GM12878 (cell line): ENCODE measurements at regions not wholly inside any gene's neighbourhood (a gene's known extent, or its start where the extent isn't known, plus 50 kb on each side); places are given as distances from the start of the nearest gene placed in this dataset.

ENCODE experiments used
- ATAC-seq: fragments of 200-7000 bp; cut with Tn5 transposase; 3 replicates; pipeline ENCODE4 v1.9.1; 2020; ENCODE audit warnings: mild to moderate bottlenecking, moderate library complexity
- BruUV-seq: library from RNA; stranded (reverse); fragments of 400-500 nt; replicated peaks from 2 replicates; lab custom pipeline; 2021; lab: Mats Ljungman, UMichigan
- CTCF ChIA-PET: fragments of 300-600 bp; sonication (Branson Sonifier 250); formaldehyde crosslinking; extraction: SDS; loops from one replicate; lab custom pipeline; 2021; ENCODE audit warnings: inconsistent platforms; lab: Yijun Ruan, JAX
- POLR2A ChIA-PET: fragments of 350-600 bp; formaldehyde crosslinking; extraction: SDS; loops from one replicate; lab custom pipeline; 2021; ENCODE audit warnings: inconsistent platforms; lab: Charles Lee
- RAD21 ChIA-PET: fragments of 300-600 bp; sonication (Branson Sonifier 250); formaldehyde crosslinking; loops from one replicate; lab custom pipeline; 2023; ENCODE audit warnings: antibody characterized with exemption; ENCODE audit not compliant: unreplicated experiment; lab: Charles Lee
- SMC1A ChIA-PET: fragments of 300-600 bp; sonication (Branson Sonifier 250); formaldehyde crosslinking; loops from one replicate; lab custom pipeline; 2023; ENCODE audit not compliant: unreplicated experiment, uncharacterized antibody; lab: Charles Lee
- DNase-seq: peaks from one replicate; pipeline ENCODE4 v3.0.0-alpha.2; 2011; ENCODE audit warnings: low read depth, low spot score
- FAIRE-seq: peaks from 3 replicates; lab custom pipeline; 2011; peaks lifted over from hg19 to GRCh38; lab: Jason Lieb, UNC
- H2AFZ ChIP-seq: 2 replicates; pipeline ENCODE4 v1.6.0; 2011; ENCODE audit warnings: low read depth, low read length, control low read depth; ENCODE audit not compliant: control insufficient read depth
- H3K27ac ChIP-seq: 2 replicates; pipeline ENCODE4 v1.5.1; 2011; ENCODE audit warnings: control low read depth; ENCODE audit not compliant: control insufficient read depth, insufficient read depth
- H3K27me3 ChIP-seq, 2 experiments: replicated peaks in 1 of 2; 2 replicates each; pipeline versions ENCODE4 v1.6.0 to v1.6.1; 2011; ENCODE audit warnings: low read length in 1 of 2; ENCODE audit not compliant: control insufficient read depth in 2 of 2, insufficient read depth in 2 of 2
- H3K36me3 ChIP-seq, 2 experiments: 2 replicates each; pipeline ENCODE4 v1.5.1; 2011; ENCODE audit warnings: low read length in 1 of 2; ENCODE audit not compliant: control insufficient read depth in 2 of 2, insufficient read depth in 2 of 2
- H3K4me1 ChIP-seq: 2 replicates; pipeline ENCODE4 v1.6.1; 2011; ENCODE audit warnings: mild to moderate bottlenecking, low read length, moderate library complexity, mixed read lengths; ENCODE audit not compliant: control insufficient read depth, insufficient read depth
- H3K4me2 ChIP-seq: 2 replicates; pipeline ENCODE4 v1.6.0; 2011; ENCODE audit warnings: control low read depth; ENCODE audit not compliant: control insufficient read depth, insufficient read depth
- H3K4me3 ChIP-seq: fragments of 200-600 bp; sonication (generic); 2 replicates; pipeline ENCODE4 v1.5.1; 2016
- H3K79me2 ChIP-seq: 2 replicates; pipeline ENCODE4 v1.6.0; 2011; ENCODE audit warnings: low read length; ENCODE audit not compliant: control insufficient read depth, insufficient read depth
- H3K9ac ChIP-seq: 2 replicates; pipeline ENCODE4 v1.8.0; 2011; ENCODE audit warnings: low read length, control low read depth, mixed read lengths; ENCODE audit not compliant: control insufficient read depth, insufficient read depth
- H3K9me3 ChIP-seq: replicated peaks from 3 replicates; pipeline ENCODE4 v1.5.1; 2011; ENCODE audit warnings: mild to moderate bottlenecking, low read length; ENCODE audit not compliant: control insufficient read depth, insufficient read depth
- H4K20me1 ChIP-seq: 2 replicates; pipeline ENCODE4 v1.6.0; 2011; ENCODE audit not compliant: control insufficient read depth, insufficient read depth
- BCL3 ChIP-seq: IDR thresholded peaks from 2 replicates; pipeline ENCODE4 v1.6.1; 2011; ENCODE audit warnings: borderline replicate concordance, low read depth, mild to moderate bottlenecking, moderate library complexity, low read length; ENCODE audit not compliant: insufficient read depth, poor library complexity, severe bottlenecking
- BMI1 ChIP-seq: fragments of 450-650 bp; IDR thresholded peaks from 2 replicates; pipeline ENCODE4 v1.6.1; 2016; ENCODE audit warnings: mild to moderate bottlenecking, moderate library complexity, borderline replicate concordance
- CBX5 ChIP-seq: sonication (generic); IDR thresholded peaks from 2 replicates; pipeline ENCODE4 v1.6.1; 2016; ENCODE audit warnings: low read depth, moderate library complexity, mild to moderate bottlenecking, inconsistent platforms
- CEBPB ChIP-seq, 2 experiments: fragments of 150-350 bp in 1 of 2; IDR thresholded peaks; 2 replicates each; pipeline ENCODE4 v1.6.1; 2012 to 2014; ENCODE audit warnings: low read depth in 2 of 2, low read length in 2 of 2, borderline replicate concordance in 1 of 2, inconsistent platforms in 1 of 2
- CHD1 ChIP-seq: IDR thresholded peaks from 2 replicates; pipeline ENCODE4 v1.6.1; 2012; ENCODE audit warnings: low read depth, low read length, improper control_type of control experiment
- CREB1 ChIP-seq: IDR thresholded peaks from 2 replicates; pipeline ENCODE4 v1.6.1; 2012; ENCODE audit warnings: low read depth, mild to moderate bottlenecking, inconsistent platforms
- E4F1 ChIP-seq: fragments of 450-650 bp; IDR thresholded peaks from 2 replicates; pipeline ENCODE4 v1.6.1; 2018; ENCODE audit warnings: borderline replicate concordance, mild to moderate bottlenecking; ENCODE audit not compliant: partially characterized antibody
- FOS ChIP-seq: IDR thresholded peaks from 3 replicates; pipeline ENCODE4 v1.6.1; 2011; ENCODE audit warnings: borderline replicate concordance; ENCODE audit not compliant: insufficient read length; ENCODE audit errors: extremely low read depth
- POLR2AphosphoS2 ChIP-seq: IDR thresholded peaks from 2 replicates; pipeline ENCODE4 v1.6.1; 2011; ENCODE audit warnings: low read depth, mild to moderate bottlenecking, low read length, improper control_type of control experiment, moderate library complexity
- SMARCA5 ChIP-seq: fragments of 450-650 bp; IDR thresholded peaks from 2 replicates; pipeline ENCODE4 v1.6.1; 2017; ENCODE audit warnings: mild to moderate bottlenecking
- SMC3 ChIP-seq: IDR thresholded peaks from 2 replicates; pipeline ENCODE4 v1.6.1; 2011; ENCODE audit warnings: low read length, improper control_type of control experiment, borderline replicate concordance
- STAT3 ChIP-seq: IDR thresholded peaks from 2 replicates; pipeline ENCODE4 v1.6.1; 2011; ENCODE audit warnings: low read depth, low read length, improper control_type of control experiment
- WGBS: methylation state at CpG from one replicate; pipeline ENCODE4 v1.1.6; 2016; ENCODE audit warnings: low lambda C conversion rate; ENCODE audit not compliant: insufficient replicate concordance, insufficient coverage; ENCODE audit errors: missing lambda C conversion rate; 5-methylcytosine and 5-hydroxymethylcytosine counted together
- in situ Hi-C: fragments of 300-500 bp; cut with MboI; formaldehyde crosslinking; loops from 9 replicates; pipeline ENCODE4 v1.14.3; 2018; ENCODE audit warnings: mixed read lengths
- intact Hi-C: fragments of 100-400 bp; cut with micrococcal nuclease; formaldehyde crosslinking; loops from one replicate; pipeline ENCODE4 v1.14.2; 2022; ENCODE audit not compliant: unreplicated experiment
- TF ChIP-seq, protein P1 (sequence below): IDR thresholded peaks from 2 replicates; pipeline ENCODE4 v1.6.1; 2012; ENCODE audit warnings: low read depth, low read length, improper control_type of control experiment

GRCh38 chr6:154651656-154652055 lies 81.6 kb upstream of the SCAF8 start:
- no peak overlapping the region for H3K27ac ChIP-seq
- no peaks in the 10 kb centered on the region for H3K79me2 ChIP-seq
- no peaks in the 10 kb centered on the region for H3K4me1 ChIP-seq
- POLR2A ChIA-PET, result no interaction called here
- RAD21 ChIA-PET, result no interaction called here
- in situ Hi-C loops (no loop called here), intact Hi-C loops (no loop called here)
- DNase-seq (no peak), ATAC-seq (no peak), FAIRE-seq (no peak)
- no peaks in the 10 kb centered on the region; the same call in 2 of the 3 replicates for H3K9me3 ChIP-seq
- WGBS, result 75% methylated on average over 2 of the region's 2 CpGs
- SMC1A ChIA-PET, result no interaction called here
- no peak overlapping the region for H2AFZ ChIP-seq
- no peaks in the 10 kb centered on the region for H3K36me3 ChIP-seq
- BruUV-seq, result no TSS peak
- no peak overlapping the region for H3K9ac ChIP-seq
- CTCF ChIA-PET, result no interaction called here
- TF ChIP-seq STAT3 (no peak), SMC3 (no peak), SMARCA5 (no peak), E4F1 (no peak), BMI1 (no peak), CBX5 (no peak), CREB1 (no peak), FOS (no peak), CEBPB (IDR thresholded peaks at IDR 0.05; ENCODE audit: borderline replicate concordance in 1 of 2, low read depth in 2 of 2, low read length in 2 of 2) (no peak), POLR2AphosphoS2 (no peak), CHD1 (no peak), BCL3 (no peak)
- TF ChIP-seq, protein P1, sequence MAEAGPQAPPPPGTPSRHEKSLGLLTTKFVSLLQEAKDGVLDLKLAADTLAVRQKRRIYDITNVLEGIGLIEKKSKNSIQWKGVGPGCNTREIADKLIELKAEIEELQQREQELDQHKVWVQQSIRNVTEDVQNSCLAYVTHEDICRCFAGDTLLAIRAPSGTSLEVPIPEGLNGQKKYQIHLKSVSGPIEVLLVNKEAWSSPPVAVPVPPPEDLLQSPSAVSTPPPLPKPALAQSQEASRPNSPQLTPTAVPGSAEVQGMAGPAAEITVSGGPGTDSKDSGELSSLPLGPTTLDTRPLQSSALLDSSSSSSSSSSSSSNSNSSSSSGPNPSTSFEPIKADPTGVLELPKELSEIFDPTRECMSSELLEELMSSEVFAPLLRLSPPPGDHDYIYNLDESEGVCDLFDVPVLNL, result no peak
- no peak overlapping the region for H3K4me3 ChIP-seq
- no peak overlapping the region for H3K4me2 ChIP-seq
- H4K20me1 ChIP-seq, result no peaks in the 10 kb centered on the region
- H3K27me3 ChIP-seq, result no peaks in the 10 kb centered on the region
